Kasumi-1 (cell line): ENCODE measurements at regions not wholly inside any gene's neighbourhood (a gene's known extent, or its start where the extent isn't known, plus 50 kb on each side); places are given as distances from the start of the nearest gene placed in this dataset.
"Not testable (repeated sequence)": the region's sequence is repeated elsewhere in the genome, so short reads cannot be mapped to it uniquely, and the experiment has no call there.

Experiments
- DNase-seq, 2 experiments: peaks; one replicate each; lab custom pipeline; 2025; lab: John Stamatoyannopoulos, UW

GRCh38 chr7:65317372-65317771, 56.3 kb upstream of the ZNF92 start:
- no peak for DNase-seq

GRCh38 chr7:65310761-65311160, 62.9 kb upstream of the ZNF92 start:
- DNase-seq, result no peak

GRCh38 chr7:65308300-65308678, 65.4 kb upstream of the ZNF92 start:
- no peak for DNase-seq

- peak; percentile 79 to 80 for DNase-seq
Observed at GRCh38 chr7:65307651-65308299, 65.9 kb upstream of the ZNF92 start.

GRCh38 chr7:65304175-65304574, 69.5 kb upstream of the ZNF92 start:
- DNase-seq, result no peak

- no peak for DNase-seq
Observed at GRCh38 chr7:65302883-65303282, 70.8 kb upstream of the ZNF92 start.

GRCh38 chr7:65301007-65301406, 72.6 kb upstream of the ZNF92 start:
- DNase-seq, result no peak

GRCh38 chr7:65295409-65295808, 78.2 kb upstream of the ZNF92 start:
- DNase-seq, result no peak

- DNase-seq, result not testable (repeated sequence)
Observed at GRCh38 chr7:65290340-65290739, 83.3 kb upstream of the ZNF92 start.

- no peak for DNase-seq
Observed at GRCh38 chr7:65287023-65287422, 86.6 kb upstream of the ZNF92 start.

- DNase-seq, result no peak
Observed at GRCh38 chr7:65285906-65286864, 87.5 kb upstream of the ZNF92 start.

- DNase-seq, result not testable (repeated sequence)
Observed at GRCh38 chr7:65285241-65285640, 88.4 kb upstream of the ZNF92 start.

- DNase-seq, result no peak
Observed at GRCh38 chr7:65279795-65280194, 93.9 kb upstream of the ZNF92 start.

GRCh38 chr7:65276822-65277221, 96.8 kb upstream of the ZNF92 start:
- no peak for DNase-seq

- not testable (repeated sequence) for DNase-seq
Observed at GRCh38 chr7:65271502-65271901, 102.2 kb upstream of the ZNF92 start.

- no peak for DNase-seq
Observed at GRCh38 chr7:65269150-65269856, 104.4 kb upstream of the ZNF92 start.

GRCh38 chr7:65268782-65269149, 104.9 kb upstream of the ZNF92 start:
- DNase-seq, result no peak

GRCh38 chr7:65265933-65266519, 107.6 kb upstream of the ZNF92 start:
- DNase-seq, result no peak

GRCh38 chr7:65264258-65264657, 109.4 kb upstream of the ZNF92 start:
- DNase-seq, result no peak

- not testable (repeated sequence) for DNase-seq
Observed at GRCh38 chr7:65260673-65261072, 113.0 kb upstream of the ZNF92 start.

GRCh38 chr7:65259864-65260525, 113.7 kb upstream of the ZNF92 start:
- not testable (repeated sequence) for DNase-seq

- DNase-seq, result no peak
Observed at GRCh38 chr7:65254061-65254460, 119.6 kb upstream of the ZNF92 start.
